ENCODE measurements at regions not wholly inside any gene's neighbourhood (a gene's known extent, or its start where the extent isn't known, plus 50 kb on each side); places are given as distances from the start of the nearest gene placed in this dataset.

GRCh38 chr3:168618827-168619470, 523.2 kb upstream of the GOLIM4 start:
- peaks cover 56% of the 10 kb centered on the region for H3K4me1 ChIP-seq (ENCODE audit: insufficient read depth)
- peak overlapping the region; percentile 91 for H3K27ac ChIP-seq (ENCODE audit: low read depth)
- no peaks in the 10 kb centered on the region for H3K27me3 Mint-ChIP-seq (ENCODE audit: insufficient read depth, low read depth, poor library complexity)
- no peaks in the 10 kb centered on the region for H3K79me2 ChIP-seq (replicated peaks; ENCODE audit: insufficient read depth)
- no peaks in the 10 kb centered on the region for H3K36me3 ChIP-seq (ENCODE audit: insufficient read depth)
- no peak overlapping the region for H2AFZ ChIP-seq
- peak; percentile 56 for DNase-seq (ENCODE audit: low spot score)
- peak; percentile 67 for ATAC-seq
- H3F3A ChIP-seq (replicated peaks; ENCODE audit: low read depth) = no peaks in the 10 kb centered on the region
- no peaks in the 10 kb centered on the region for H3K9me3 Mint-ChIP-seq
- H3K4me1 Mint-ChIP-seq = peaks cover 77% of the 10 kb centered on the region
- H3K4me2 ChIP-seq = peak overlapping the region; percentile 22
- H3K9me2 ChIP-seq (ENCODE audit: insufficient read depth) = no peaks in the 10 kb centered on the region
- H3K36me3 Mint-ChIP-seq (ENCODE audit: low read depth) = no peaks in the 10 kb centered on the region
- H3K27ac Mint-ChIP-seq = peak overlapping the region; percentile 85
- no peaks in the 10 kb centered on the region for H4K20me1 ChIP-seq (replicated peaks; ENCODE audit: insufficient read depth)
- no peak overlapping the region for H3K4me3 ChIP-seq
- no peaks in the 10 kb centered on the region for H3K27me3 ChIP-seq (ENCODE audit: insufficient read depth)
- no peak overlapping the region for H3K4me3 Mint-ChIP-seq
- no peak for TF ChIP-seq CTCF (conservative IDR thresholded peaks at IDR 0.05; ENCODE audit: low read depth in 2 of 2)
- TF ChIP-seq STAT1 (IDR thresholded peaks at IDR 0.05; ENCODE audit: unreplicated experiment) = no peak
- no peak for TF ChIP-seq EZH2phosphoT487 (IDR thresholded peaks at IDR 0.05; ENCODE audit: unreplicated experiment)
- TF ChIP-seq NANOG (IDR thresholded peaks at IDR 0.05; ENCODE audit: borderline replicate concordance) = peak; percentile 73; the same call in 1 of the 2 replicates
- TF ChIP-seq POLR2AphosphoS5 (IDR thresholded peaks at IDR 0.05; ENCODE audit: low read depth) = no peak

- no peak for ATAC-seq
- Mint-ChIP-seq H3K27me3 (ENCODE audit: insufficient read depth, low read depth, poor library complexity) (no peaks in the 10 kb centered on the region), H3K9me3 (no peaks in the 10 kb centered on the region), H3K4me1 (peaks cover 71% of the 10 kb centered on the region), H3K36me3 (ENCODE audit: low read depth) (no peaks in the 10 kb centered on the region), H3K4me3 (no peak overlapping the region), H3K27ac (peak overlapping the region; percentile 93)
- Histone ChIP-seq H3K79me2 (replicated peaks; ENCODE audit: insufficient read depth) (no peaks in the 10 kb centered on the region), H3K4me2 (peak overlapping the region; percentile 22), H3K27ac (ENCODE audit: low read depth) (peak overlapping the region; percentile 91), H3K27me3 (ENCODE audit: insufficient read depth) (no peaks in the 10 kb centered on the region), H3K9me2 (ENCODE audit: insufficient read depth) (no peaks in the 10 kb centered on the region), H3K36me3 (ENCODE audit: insufficient read depth) (no peaks in the 10 kb centered on the region), H3K4me1 (ENCODE audit: insufficient read depth) (peaks cover 58% of the 10 kb centered on the region), H3F3A (replicated peaks; ENCODE audit: low read depth) (no peaks in the 10 kb centered on the region), H3K4me3 (no peak overlapping the region), H2AFZ (no peak overlapping the region), H4K20me1 (replicated peaks; ENCODE audit: insufficient read depth) (no peaks in the 10 kb centered on the region)
- no peak for DNase-seq (ENCODE audit: low spot score)
- TF ChIP-seq EZH2 (IDR thresholded peaks at IDR 0.05; ENCODE audit: low read depth, unreplicated experiment) (no peak), EZH2phosphoT487 (IDR thresholded peaks at IDR 0.05; ENCODE audit: unreplicated experiment) (no peak), ZNF462 (CRISPR knock-in tag; IDR thresholded peaks at IDR 0.05) (no peak), JUNB (IDR thresholded peaks at IDR 0.05; ENCODE audit: unreplicated experiment) (no peak), ZNF331 (CRISPR knock-in tag; IDR thresholded peaks at IDR 0.05; ENCODE audit: low read depth) (no peak), CREB1 (CRISPR knock-in tag; IDR thresholded peaks at IDR 0.05; ENCODE audit: low read depth) (no peak), ZNF114 (CRISPR knock-in tag; IDR thresholded peaks at IDR 0.05) (no peak), ETS1 (IDR thresholded peaks at IDR 0.05) (no peak), POLR2AphosphoS5 (IDR thresholded peaks at IDR 0.05; ENCODE audit: low read depth) (no peak), NANOG (IDR thresholded peaks at IDR 0.05; ENCODE audit: borderline replicate concordance) (no peak), STAT1 (IDR thresholded peaks at IDR 0.05; ENCODE audit: unreplicated experiment) (no peak)
Measured at GRCh38 chr3:168617658-168618057, 521.9 kb upstream of the GOLIM4 start.

Data from GM23338 (cell line).